ENCODE measurements at regions not wholly inside any gene's neighbourhood (a gene's known extent, or its start where the extent isn't known, plus 50 kb on each side); places are given as distances from the start of the nearest gene placed in this dataset.

GRCh38 chr3:148254402-148254801 lies 443.3 kb upstream of the AGTR1 start:
- Histone ChIP-seq H3K36me3 (ENCODE audit: insufficient read depth) (no peaks in the 10 kb centered on the region), H2AFZ (no peak overlapping the region), H3K27ac (ENCODE audit: low read depth) (no peak overlapping the region), H3K27me3 (ENCODE audit: insufficient read depth) (no peaks in the 10 kb centered on the region), H3K4me1 (ENCODE audit: insufficient read depth) (no peaks in the 10 kb centered on the region), H3K4me2 (no peak overlapping the region), H4K20me1 (replicated peaks; ENCODE audit: insufficient read depth) (no peaks in the 10 kb centered on the region), H3K79me2 (replicated peaks; ENCODE audit: insufficient read depth) (no peaks in the 10 kb centered on the region), H3K4me3 (no peak overlapping the region), H3K9me2 (ENCODE audit: insufficient read depth) (no peaks in the 10 kb centered on the region; the same call in 1 of the 2 replicates), H3F3A (replicated peaks; ENCODE audit: low read depth) (no peaks in the 10 kb centered on the region)
- peaks cover 14% of the 10 kb centered on the region; the same call in 2 of the 3 replicates for H3K36me3 Mint-ChIP-seq (ENCODE audit: low read depth)
- ATAC-seq (no peak), DNase-seq (ENCODE audit: low spot score) (no peak)
- peaks cover 21% of the 10 kb centered on the region for H3K9me3 Mint-ChIP-seq
- no peaks in the 10 kb centered on the region for H3K27me3 Mint-ChIP-seq (ENCODE audit: insufficient read depth, low read depth, poor library complexity)
- H3K4me3 Mint-ChIP-seq: no peak overlapping the region
- H3K27ac Mint-ChIP-seq: no peak overlapping the region
- H3K4me1 Mint-ChIP-seq: no peaks in the 10 kb centered on the region
- TF ChIP-seq POLR2AphosphoS5 (IDR thresholded peaks at IDR 0.05; ENCODE audit: low read depth) (no peak), NANOG (IDR thresholded peaks at IDR 0.05; ENCODE audit: borderline replicate concordance) (no peak), ZNF462 (CRISPR knock-in tag; IDR thresholded peaks at IDR 0.05) (no peak), JUNB (IDR thresholded peaks at IDR 0.05; ENCODE audit: unreplicated experiment) (no peak), STAT1 (IDR thresholded peaks at IDR 0.05; ENCODE audit: unreplicated experiment) (no peak), ZNF114 (CRISPR knock-in tag; IDR thresholded peaks at IDR 0.05) (no peak), EZH2 (IDR thresholded peaks at IDR 0.05; ENCODE audit: low read depth, unreplicated experiment) (no peak), ZNF331 (CRISPR knock-in tag; IDR thresholded peaks at IDR 0.05; ENCODE audit: low read depth) (no peak)

Data from GM23338 (cell line).